GM18861 (cell line): ENCODE measurements at regions not wholly inside any gene's neighbourhood (a gene's known extent, or its start where the extent isn't known, plus 50 kb on each side); places are given as distances from the start of the nearest gene placed in this dataset.
"Not testable (repeated sequence)": the region's sequence is repeated elsewhere in the genome, so short reads cannot be mapped to it uniquely, and the experiment has no call there.

Experiments used
- ATAC-seq: cut with Tn5 transposase; IDR thresholded peaks from one replicate; pipeline ENCODE4 v1.9.1; 2021; ENCODE audit not compliant: unreplicated experiment

DNA sequence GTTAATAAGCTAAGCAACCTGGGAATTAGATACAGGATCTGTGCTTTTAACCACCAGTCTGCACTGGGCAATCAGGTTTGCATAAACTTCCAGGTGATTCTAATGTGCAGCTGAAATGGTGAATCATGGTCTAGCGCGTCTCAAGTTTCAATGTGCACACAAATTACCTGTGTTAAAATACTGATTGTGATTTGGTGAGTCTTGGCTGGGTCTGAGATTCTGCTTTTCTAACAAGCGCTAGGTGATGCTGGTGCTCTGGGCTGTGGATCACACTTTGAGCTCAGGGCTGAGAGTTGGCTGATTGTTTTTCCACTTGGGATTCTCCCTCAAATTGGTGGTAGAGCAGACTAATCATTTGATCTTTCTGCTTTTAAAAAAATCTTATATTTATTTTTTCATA is 124.8 kb downstream of the C12orf75 start:
- ATAC-seq = no peak

DNA sequence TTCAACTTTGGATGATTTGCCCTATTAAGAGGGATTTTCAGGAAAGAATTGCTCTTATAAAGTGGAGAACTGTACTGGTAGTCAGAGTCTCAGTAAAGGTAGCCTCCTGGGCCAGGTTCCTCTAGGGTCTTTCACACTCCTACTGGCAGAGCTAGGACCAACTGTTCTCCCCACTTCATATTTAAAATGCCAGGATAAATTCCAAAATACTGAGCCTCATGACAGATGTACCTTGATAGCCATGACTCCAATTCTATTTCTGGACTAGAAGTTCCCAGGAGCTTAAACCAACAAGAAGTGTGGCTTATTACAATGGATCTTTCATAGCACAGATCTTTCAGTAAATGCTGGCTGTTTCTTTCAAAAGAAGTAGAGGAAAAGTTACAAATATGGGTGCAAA is 126.5 kb downstream of the C12orf75 start:
- ATAC-seq = no peak

GRCh38 chr12:105459760-105460330 is 129.4 kb downstream of the C12orf75 start:
- no peak for ATAC-seq

- no peak for ATAC-seq
Observed at GRCh38 chr12:105461271-105461943, 130.9 kb downstream of the C12orf75 start.

DNA sequence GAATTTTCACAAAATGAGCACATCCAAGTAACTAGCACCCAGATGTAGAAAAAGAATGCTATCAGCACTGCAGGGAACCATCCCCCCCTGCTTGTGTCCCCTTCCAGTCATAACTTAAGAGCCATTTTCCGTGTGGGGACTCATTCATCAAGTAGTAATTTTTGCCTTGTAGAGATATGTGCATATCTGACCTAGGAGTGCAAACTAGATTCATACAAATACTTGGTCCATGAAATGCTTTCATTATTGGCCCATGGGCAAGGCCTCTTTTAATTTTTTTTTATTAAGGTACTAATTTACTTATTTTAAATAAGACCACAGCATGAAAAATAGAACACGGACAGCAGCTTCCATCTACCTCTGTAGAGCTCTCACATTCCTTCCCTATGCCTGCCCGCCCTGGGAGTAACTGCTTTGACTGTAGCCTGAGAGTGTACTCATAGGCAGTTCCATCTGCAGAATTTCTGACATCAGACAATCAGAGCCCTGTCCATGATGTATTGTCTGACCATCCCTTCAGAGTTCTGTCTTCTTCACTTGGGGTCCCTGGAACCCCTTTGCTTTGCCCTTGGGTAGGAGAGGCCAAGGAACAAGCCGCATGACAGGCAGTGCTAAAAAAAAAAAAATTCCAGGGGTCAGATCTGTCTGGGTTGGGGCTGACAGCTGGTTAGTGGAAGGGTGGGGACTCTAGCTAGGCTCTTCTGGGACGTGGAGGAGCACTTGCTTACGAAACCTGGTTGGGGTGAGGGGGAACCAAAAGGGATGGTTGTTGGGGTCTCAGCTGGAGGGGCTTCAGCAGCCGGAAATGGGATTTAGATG is 131.7 kb downstream of the C12orf75 start:
- ATAC-seq = no peak

- ATAC-seq = no peak
Observed at GRCh38 chr12:105462831-105463230, 132.3 kb downstream of the C12orf75 start.

GRCh38 chr12:105464406-105464805 is 133.9 kb downstream of the C12orf75 start:
- ATAC-seq = no peak

DNA sequence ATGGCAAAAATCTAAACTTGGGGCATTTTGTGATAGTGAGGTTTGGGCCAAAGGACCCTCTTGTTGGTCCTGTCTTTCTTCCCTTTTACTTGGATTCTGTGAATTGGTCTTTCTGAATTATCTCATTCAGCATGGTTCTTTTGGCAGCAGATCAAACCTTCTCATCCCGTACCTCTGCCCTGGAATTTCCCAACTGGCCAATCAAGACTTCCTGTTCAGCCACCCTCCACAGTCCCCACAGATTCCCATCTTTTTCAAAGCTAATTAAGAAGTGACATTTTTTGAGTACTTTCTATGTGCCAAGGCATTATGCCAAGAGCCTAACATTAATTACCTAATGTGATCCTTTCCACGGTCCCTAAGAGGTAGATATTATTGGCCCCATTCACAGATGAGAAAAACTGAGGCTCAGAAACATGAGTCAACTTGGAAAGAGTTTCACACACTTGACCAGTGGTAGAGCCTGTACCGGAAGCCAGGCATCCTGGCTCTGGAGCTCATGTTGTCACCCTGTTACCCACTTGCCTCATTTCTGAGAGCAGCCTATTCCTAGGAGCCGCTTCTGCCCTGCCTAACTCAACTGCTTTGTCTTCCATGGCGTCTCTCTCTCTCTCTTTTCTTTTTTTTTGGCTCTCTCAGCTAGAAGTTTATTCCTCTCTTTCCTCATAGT is 135.9 kb downstream of the C12orf75 start:
- no peak for ATAC-seq

DNA sequence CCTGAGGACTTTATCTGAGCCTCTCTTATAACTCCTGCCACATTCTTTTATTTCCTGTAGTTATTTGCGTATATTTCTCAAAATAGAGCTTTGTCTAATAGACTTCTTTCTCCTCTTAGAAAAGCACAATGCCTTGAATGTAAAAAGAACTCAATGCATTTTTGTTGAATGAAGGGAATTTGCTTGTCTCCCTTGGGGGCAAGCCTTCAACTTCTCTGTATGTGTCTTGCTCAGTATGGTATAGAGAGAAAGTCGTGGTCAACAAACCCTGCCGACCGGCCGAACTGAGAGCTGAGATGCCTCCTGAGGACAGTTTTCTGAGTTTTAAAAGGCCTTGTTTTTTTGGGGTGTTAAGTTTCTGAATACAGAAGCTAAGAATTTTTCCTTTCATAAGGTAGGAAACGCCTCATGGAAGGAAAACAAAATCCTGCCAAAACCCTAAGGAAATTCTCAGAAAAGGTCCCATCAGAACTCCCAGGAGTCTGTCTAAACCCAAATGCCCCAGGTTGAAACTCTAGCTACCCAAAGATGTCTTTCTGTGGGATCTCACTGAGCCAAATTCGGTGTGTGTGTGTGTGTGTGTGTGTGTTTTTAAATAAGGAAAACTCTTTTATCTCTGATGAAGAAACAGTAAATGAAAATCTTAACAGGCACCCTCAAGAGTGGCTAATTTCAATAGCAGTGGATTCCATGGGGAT is 136.6 kb downstream of the C12orf75 start:
- ATAC-seq = no peak

GRCh38 chr12:105467710-105468366 is 137.3 kb downstream of the C12orf75 start:
- ATAC-seq = no peak

DNA sequence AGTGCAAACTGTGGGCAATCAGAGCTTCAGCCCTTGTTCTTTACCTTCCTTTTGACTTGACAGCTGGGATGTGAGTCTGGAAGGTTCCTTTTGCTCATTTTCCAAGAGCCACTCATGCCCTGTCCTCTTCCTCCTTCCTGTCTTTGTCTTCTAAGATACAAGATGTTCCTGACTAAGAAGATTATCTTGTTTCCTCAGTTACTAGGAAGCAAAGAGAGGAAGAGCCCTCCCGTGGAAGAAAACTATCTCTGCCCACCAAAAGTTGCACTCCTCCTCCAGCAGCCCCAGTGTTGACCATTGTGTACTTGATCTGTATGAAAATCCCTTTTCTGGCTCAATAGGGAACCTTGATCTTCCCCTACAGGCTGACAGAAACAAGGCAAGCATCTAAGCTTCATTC is 138.0 kb downstream of the C12orf75 start:
- no peak for ATAC-seq

DNA sequence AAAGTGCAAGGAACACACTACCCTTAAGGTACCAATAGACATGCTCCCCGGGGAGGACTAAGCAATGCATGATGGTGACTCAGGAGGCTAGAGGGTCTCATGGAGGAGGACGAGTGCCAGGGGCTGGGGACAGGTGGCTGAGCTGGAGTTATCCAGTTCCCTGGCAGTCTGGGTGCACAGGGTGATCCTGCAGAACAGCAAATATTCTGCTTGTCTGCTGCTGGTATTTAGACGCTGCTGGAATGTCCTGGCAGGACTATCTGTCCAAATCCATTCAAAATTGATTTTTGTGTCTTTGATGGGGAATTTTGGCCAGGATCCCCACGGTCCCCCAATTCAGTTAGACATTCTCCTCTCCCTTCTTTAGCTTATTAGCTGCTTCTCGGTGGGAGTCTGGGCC is 138.7 kb downstream of the C12orf75 start:
- no peak for ATAC-seq

DNA sequence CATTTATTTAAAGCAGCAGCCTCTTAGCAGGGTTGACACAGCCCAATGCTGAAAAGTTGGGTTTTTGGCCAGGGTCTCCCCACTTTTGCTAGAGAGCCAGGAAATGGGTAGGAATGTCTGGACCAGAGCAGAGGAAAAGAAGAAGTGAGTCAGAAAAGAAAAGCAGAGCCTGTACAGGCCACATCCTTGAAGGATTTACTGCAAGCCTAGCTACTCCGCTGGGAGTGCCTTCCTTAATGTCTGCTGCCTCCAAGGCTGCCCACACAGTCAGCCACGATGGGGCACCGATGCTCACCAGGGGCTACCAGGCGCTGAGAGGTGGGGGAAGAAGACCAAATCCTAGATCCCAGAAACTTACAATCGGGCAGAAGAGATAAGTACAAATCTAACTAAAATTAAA is 139.2 kb downstream of the C12orf75 start:
- ATAC-seq = no peak

DNA sequence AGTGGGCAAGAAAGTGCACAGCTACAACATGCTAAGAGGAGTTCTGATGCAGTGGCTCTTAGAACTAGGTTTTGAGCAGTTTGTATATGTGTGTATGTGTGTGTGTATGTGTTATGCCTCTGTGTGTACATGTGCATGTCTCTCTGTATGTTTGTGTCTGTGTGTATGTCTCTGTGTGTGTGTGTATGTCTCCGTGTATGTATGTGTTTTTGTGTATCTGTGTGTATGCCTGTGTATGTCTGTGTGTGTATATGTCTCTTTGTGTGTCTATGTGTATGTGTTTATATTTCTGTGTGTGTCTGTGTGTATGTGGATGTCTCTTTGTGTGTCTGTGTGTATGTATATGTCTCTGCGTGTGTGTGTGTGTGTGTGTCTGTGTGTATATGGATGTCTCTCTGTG is 139.6 kb downstream of the C12orf75 start:
- no peak for ATAC-seq

- ATAC-seq = no peak
Observed at GRCh38 chr12:105470601-105471000, 140.1 kb downstream of the C12orf75 start.

DNA sequence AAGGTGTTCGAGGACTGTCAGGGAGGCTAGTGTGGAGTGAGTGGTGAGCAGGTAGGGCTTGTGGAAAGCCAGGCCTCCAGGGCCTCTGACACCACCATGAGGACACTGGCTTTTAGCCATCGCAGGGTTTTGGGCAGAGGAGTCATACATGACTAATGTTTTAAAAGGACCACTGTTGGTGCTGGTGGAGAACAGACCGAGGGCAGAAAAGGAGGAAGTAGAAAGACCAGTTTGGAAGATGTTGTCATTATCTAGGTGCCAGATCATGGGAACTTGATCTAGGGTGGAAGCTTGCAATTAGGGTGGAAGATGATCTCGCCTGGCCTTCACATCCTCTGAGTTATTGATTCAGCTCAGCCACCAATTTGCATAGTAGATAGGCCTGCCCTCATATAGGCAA is 144.2 kb downstream of the C12orf75 start:
- ATAC-seq = no peak

DNA sequence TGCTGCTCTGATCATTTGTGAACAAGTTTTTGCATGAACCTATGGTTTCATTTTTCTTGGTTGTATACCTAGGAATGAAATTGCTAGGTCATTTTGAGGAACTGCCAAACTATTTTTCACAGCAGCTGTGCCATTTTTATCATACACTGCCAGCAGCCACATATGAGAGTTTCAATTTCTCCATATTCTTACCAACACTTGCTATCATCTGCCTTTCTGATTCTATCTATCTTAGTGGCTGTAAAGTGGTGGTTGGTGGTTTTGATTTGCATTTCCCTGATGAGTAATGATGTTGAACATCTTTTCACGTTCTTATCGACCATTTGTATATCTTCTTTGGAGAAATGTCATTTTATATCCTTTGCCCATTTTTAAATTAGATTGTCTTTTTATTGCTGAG is 146.1 kb downstream of the C12orf75 start:
- ATAC-seq = peak; percentile 60

- ATAC-seq = no peak
Observed at GRCh38 chr12:105477873-105478272, 147.4 kb downstream of the C12orf75 start.

DNA sequence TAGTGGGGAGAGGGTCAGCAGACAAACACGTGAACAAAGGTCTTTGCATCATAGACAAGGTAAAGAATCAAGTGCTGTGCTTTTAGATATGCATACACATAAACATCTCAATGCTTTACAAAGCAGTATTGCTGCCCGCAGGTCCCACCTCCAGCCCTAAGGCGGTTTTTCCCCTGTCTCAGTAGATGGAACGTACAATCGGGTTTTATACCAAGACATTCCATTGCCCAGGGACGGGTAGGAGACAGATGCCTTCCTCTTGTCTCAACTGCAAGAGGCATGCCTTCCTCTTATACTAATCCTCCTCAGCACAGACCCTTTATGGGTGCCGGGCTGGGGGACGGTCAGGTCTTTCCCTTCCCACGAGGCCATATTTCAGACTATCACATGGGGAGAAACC is 148.3 kb downstream of the C12orf75 start:
- ATAC-seq = not testable (repeated sequence)

DNA sequence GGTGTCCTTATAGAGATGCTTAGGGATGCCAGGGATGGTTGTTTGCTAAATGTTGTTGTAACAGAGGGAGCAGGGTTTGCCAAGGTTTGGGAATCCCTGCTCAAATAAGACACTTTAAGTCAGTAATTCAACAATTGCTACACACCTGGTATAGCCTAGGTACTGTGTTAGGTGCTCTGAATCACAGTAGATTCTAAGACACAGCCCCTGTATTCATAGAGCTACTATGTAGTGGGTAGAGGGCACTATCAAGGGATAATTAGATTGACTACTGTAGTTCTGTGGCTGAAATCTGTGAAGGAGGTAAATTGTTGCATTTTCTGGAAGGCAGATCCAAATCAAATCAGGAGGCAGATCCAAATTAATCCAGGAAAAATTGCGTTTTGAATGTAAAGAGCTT is 149.2 kb downstream of the C12orf75 start:
- ATAC-seq = no peak

DNA sequence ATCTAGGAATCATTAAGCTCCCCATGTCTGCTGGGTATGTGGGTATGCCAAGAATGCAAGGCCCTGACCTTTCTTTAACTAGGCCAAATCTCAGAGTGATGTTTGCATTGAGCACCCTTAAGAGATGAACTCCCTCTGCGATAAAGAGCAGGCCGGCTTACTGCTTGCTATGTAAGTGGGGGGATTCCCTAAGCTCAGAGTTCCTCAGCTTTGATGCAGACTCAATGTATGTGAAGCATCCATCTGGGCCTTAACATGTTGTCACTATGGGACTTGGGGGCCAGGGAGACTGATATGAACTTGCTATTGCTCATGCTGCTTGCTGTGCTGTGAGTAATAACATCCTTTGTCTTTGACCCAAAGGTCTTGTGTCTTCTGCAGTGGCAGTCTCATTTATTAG is 149.7 kb downstream of the C12orf75 start:
- ATAC-seq = no peak
